ENCODE measurements at regions not wholly inside any gene's neighbourhood (a gene's known extent, or its start where the extent isn't known, plus 50 kb on each side); places are given as distances from the start of the nearest gene placed in this dataset.

DNA sequence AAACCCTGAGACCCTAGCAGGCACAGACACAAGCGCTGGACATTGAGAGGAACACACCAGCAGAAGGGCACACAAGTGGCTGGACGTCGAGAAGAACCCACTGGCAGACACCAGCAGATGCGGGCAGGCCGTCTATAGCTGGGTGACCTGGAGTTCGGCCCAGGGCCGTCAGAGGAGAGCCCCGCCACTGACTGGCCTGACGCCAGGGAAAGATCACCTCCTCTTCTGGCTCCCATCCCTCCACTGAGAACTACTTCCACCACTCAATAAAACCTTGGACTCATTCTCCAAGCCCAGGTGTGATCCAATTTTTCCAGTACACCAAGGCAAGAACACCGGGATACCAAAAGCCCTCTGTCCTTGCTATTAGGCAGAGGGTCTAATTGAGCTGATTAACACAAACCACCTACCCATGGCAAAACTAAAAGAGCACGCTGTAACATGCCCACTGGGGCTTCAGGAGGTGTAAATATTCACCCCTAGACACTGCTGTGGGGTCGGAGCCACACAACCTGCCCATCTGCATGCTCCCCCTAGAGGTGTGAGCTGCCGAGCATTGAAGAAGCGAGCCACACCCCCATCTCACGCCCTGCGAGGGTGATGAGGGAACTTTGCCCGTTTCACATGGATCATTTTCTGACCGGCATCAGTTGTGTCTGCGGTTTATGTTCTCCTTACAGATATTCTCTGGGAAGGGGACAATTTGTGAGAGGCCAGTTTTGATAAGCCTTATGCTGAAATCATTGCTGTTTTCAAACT lies 104.8 kb downstream of the HLX start:
- no peak for DNase-seq (ENCODE audit: low spot score)

DNA sequence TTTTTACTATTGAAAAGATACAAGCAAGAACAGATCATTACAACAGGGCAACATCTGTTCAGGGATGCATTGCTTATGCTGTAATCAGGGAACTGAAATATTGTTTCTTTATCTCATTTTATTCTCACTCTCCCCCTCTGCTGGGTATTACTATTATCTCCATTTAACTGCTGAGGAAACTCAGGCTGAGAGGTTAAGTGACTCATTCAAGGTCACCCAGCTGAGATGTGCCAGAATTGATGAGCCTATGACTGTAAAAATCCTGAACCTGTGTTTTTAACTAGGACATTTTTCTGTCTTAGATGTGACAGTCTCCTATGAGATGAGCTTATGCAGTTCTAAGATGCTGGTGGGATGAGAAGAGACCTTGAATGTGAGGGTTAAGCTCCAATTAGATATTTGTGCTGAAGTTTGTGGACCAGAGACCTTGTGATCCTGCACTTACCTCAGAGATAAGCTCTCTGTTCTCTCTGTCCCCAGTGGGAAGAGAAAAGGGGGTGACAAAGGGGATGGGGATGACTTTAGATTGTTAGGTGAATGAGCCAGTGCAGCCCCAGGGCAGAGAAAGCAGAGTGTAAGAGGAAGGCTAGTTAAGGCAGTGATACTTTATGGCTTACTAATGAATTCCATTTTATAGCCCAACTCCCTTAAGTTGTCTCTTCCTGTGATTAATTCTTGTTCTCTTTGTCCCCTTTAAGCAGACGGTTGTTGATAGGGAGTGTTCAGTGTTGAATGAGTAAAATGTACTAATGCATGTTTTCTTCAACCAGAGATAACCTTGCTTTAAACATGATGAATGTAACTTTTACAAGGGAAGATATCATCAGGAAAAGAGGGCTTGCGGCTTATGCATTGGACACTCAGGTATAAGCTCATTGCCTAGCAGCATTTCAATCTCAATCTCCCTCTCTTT lies 111.4 kb downstream of the HLX start:
- no peak for DNase-seq (ENCODE audit: low spot score)

DNA sequence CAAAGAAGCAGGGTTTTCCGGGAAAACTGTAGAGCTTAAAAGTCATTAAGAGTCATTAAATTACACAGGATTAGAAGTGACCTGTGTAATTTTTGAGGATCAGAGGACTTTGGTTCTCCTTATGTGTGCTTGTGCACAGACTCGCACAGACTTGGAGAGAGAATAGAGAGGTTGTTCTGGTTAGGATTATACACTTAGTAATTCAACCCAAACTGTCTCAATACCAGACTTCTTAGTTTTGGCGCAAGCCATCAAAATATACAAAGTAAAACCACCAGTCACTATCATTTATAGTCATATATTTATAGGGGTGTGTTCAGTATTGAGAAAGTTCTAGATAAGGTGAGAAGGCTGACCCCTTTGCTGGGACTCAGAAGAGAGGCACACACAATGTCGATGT lies 112.3 kb downstream of the HLX start:
- DNase-seq (ENCODE audit: low spot score): no peak

DNA sequence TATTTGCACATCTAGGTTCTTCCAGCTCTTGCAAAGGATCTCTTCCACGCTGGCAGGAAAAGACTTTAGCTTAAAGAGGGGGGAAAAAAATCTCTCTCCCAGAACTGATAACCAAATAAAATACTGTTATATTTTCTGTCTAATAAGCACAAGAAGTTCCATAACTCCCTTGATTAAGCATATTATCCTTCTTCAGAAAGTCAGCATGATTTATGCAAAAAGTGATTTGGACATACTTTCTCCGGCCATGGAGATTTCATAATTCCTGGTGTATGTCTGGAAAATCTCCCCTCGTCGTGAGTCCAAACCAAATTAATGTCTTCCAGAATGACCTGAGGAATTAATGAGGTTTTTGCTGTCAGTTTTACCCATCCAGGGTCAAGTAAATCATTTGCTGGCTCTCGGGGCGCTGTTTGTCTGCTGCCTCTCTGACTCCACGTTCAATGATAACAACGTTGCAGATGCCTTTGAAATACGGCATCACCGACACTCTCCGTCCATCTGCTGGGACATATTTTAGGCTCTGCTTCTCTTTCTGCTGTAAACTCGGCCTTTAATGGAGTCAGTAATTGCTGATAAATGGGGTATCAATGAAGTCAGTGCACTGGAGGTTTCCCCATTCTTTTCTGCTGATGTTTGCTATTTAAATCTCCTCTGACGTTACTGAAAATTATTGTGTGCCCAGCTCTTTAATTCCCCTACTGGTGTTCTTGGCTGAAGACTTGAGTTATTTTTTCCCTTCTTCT lies 112.9 kb downstream of the HLX start:
- no peak for DNase-seq (ENCODE audit: low spot score)

DNA sequence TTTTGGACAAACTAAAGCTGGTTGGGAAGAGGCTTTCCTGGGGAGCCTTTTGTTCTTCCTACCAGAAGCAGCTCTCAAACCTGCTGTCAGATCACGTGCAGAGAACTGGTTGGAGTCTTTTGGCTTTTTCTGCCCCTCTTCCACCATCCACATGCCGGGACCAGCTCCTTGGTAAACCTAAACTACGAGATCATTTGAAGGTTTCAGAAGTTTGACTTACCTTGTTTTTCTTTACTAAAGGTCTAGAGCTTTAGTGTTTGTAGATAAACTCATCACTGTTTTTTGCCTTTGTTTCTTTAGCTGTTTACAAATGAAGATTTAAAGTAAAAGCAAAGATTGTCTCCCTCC lies 113.4 kb downstream of the HLX start:
- no peak for DNase-seq (ENCODE audit: low spot score)

DNA sequence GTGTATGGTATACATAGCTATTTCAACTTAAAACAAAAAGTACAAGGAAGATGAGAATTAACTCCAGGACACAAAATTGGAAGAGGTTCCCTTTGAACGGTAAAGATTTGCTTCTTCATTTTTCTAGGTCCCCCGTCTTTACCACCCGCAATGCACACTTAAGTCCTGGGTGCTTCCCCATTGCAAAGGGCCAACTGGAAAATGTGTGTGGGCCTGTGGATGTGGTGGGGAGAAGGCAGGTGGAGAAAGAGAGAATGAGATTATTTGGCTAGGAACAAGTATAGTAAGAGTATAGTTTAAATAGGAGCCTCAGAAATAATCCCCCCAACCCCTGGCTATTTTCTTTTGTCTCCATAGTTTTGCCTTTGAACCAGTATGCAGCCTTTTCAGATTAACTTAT lies 115.4 kb downstream of the HLX start:
- DNase-seq (ENCODE audit: low spot score): no peak

DNA sequence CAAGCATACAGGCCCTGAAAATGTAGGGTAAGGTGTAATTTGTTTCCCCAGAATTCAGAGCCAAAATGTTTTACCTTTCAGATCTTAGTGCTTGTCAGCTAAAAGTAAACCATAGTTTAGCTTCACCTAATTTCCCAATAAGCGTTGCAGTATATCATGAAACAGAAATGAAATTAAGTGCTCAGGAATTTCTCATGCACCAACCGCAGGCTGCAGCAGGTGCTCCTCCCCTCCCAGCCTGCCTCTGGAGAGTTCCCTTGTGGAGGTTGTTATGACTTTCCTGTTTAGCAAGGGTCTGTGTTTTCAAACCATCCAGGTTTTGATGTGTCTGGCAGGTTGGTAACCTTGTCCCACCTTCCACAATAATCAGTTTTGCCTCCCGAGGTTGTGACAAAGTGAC lies 118.5 kb downstream of the HLX start:
- DNase-seq (ENCODE audit: low spot score): no peak

DNA sequence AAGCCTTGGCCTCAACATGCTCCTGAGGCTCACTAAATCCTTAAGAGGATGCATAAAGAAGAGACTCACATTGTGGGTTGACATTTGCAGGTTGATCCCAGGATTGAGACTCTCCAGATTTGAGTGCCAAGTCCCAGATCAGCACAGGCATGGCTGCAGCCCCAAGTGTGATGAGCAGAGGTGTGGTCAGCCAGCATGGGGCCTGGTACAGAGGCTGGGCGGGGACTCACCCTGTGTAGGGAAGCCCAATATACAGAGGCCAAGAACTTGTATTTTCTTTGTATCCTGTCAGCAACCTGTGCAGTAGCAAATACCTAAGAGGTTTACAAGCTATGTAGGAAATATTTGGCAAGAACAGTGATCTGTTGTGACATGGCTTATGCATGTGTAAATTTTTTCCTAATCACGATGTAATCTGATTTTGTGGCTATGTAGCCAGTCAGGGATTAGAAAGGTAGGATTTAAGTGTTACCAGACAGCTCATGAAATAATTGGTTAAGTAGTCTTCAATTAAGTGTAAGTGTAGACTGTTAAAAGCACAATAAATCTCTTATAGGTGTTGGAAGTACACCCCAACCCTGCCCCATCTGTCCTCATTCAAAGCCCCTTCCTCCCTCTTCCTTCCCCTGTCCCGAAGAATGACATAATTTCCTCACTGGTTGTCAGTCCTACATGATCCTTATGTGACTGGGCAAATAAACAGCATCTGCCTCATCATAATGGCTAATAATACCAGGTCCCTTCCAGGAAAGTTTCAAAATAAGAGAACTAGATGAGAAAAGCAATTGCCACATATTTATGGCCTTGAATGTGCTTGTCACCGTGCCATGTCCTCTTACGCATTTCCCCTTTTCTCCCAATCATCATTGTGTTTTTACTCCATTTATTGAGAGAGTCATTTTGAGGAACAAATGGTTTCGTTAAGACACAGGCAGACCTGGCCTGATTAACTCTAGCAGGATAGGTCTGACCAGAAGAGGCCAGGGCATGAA lies 120.9 kb downstream of the HLX start:
- DNase-seq (ENCODE audit: low spot score): no peak

DNA sequence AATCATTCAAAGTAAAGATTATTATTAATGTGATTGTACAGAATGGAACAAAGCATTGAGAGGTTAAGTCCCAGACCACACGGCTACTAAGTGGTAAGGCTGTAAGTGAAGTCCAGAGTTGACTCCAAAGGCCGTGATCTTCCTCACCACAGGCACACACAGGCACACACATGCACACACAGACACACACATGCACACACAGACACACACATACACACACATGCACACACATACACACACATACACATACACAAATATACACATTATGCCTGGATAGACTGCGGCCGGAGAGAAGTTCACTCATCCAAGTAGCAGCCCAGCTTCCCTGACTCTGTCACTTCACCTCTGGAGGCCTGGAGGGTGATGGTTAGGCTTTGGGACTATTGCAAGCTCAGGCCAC lies 121.9 kb downstream of the HLX start:
- DNase-seq (ENCODE audit: low spot score): no peak

DNA sequence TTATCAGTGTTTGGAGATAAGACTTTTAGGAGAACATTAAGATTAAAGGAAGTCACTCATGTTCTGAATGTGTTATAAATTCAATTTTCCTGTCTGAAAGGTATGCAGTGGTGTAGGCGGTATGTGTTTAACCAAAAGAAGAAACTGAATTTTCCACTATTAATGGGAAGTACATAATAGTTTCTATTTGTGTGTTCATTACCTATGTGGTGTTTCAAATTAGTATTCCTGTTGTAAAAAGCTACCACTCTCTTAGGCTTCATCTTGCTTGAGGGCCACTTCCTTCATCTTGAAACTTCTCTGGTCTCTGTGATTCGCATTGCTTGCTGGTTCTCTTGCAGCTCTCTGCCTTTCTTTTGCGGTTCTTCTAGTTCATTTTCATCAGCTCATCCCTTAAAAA lies 123.4 kb downstream of the HLX start:
- DNase-seq (ENCODE audit: low spot score): no peak

DNA sequence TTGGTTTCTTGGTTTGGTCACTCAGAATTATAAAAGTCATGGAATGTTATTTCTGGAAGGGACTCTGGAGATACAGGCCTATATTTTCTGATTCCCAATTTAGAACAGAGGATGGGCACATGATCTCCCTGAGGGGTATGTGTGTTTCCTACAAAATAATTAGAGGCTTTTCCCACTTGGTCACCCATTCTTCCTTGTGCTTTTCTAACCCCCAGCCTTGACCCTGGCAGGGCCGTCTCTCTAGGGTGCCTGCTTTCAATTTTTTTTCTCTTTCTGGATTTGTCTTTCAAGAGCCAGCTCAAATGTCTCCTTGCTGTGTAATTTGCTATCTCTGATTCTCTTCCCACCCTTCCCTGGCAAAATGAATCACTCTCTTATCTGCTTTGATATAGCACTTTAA lies 131.9 kb downstream of the HLX start:
- DNase-seq (ENCODE audit: low spot score): no peak

DNA sequence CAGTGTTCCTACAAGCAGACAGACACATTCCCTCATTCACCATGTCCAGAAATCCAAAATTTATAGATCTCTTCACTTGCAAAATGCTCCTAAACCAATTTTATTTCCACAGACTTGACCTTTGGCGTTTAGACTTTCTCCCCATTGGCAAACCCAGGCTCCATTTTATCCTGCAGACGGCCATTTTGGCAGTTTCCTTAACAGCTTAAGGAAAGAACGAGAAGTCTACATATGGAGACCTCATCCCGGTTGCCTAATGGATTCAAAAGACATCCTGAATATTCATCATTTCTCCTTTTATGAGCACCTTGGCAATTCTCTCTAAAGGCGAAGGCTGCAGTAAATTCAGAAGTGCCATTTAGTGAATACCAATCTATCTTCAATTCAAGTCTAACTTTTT lies 132.9 kb downstream of the HLX start:
- no peak for DNase-seq (ENCODE audit: low spot score)

DNA sequence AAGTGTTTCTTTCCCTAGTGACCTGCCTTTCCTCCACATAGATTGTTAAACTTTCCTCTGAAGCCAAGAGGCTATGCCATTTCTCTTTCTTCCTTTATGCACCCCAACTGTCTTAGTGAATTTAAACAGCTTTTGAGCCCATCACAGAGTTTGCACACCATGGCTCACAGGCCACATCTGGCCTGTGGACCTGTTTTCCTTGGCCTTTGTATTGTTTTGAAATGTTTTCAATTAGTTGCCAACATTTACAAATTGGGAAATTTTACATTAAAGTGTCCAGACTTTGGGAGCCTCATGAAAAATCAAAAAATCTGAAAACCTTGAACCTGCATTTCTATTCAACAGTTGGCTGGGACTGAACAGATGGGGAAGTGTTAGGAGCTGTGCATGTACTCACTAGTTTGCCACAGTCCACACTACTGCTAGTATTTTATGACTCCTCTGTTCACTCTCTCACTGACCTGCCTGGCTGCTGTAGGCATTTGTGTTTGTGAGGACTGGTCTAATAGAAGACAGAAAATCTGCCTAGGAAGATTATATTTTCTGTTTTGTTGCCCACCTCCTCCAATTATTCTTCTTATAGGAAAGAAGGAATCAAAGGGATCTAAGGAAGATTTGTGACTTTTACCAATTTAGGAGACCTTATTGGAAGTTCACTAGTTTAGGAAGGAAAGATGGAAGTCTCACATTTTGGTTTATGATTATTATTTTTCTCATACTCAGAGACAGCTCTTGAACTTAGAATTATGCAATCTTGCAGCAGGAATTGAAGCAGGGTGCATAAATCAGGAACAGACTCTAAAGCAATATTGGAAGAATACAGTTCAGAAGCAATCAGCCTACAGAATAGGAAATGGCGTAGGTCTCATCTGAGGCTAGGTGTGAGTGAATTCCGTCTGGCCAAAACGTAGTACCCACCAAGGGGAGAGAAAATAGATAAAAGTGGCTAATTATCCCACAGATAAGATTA lies 134.7 kb downstream of the HLX start:
- no peak for DNase-seq (ENCODE audit: low spot score)

DNA sequence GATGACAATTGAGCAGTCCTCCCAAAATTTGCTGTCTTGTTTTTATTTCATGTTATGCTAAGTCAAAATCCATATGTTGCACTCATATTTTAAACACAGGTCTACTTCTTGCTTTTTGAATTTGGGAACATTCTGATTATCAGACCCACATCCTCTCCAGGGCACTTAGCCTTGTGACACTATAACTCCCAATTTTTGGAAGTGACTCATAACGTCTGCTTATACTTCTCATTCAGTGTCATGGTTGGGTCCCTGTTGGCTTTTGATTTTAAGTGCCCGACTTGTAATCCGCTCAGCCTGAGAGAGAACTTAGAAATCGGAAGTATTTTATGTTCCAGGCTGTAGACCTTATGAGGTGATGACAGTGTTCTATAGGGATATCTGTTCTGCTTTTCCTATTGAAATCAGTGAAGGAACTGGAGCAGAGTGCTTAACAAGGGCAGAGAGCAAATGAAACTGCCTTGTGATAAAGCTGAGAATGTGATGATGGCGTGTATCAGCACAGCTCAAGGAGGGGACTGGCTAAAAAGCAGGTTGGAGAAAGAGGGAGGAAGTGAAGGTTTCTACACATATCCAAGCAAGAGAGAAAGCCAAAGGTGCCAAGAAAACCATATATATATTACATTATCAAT lies 136.0 kb downstream of the HLX start:
- DNase-seq (ENCODE audit: low spot score): no peak

DNA sequence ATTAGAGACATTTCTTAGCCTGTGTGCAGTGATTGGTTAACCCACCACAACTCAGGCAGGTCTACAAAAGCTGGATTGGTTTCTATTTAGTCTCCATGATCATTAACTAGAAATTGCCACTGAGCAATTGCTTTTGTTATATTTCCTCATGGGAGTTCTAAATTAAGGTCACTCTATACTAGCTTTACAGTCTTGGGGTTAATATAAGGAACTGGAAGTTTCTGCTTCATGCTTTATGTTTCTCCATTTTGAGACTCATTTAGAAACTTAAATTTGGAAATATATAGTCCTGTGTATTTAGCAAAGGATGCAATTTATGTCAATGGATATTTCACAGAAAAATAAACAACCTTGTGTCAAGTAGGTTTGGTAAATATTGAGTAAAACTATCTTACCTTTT lies 137.5 kb downstream of the HLX start:
- DNase-seq (ENCODE audit: low spot score): no peak

DNA sequence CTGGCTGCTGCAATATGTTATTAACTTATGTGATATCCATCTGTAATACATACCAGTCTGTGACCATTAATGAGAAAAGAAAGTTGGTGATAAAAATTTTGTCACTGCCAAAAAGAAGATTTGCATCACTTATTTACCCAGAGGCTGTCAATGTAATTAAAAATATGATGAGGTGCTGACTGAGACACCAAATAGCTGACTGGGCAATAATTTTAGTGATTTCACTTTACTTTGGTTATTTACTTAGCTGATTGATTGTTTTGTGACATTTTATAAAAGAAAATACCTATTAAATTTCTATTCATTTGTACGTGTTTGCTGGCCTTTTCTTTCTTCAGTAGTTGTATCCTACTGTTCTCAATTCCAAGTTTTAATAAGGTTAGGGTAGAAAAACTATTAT lies 139.2 kb downstream of the HLX start:
- no peak for DNase-seq (ENCODE audit: low spot score)

DNA sequence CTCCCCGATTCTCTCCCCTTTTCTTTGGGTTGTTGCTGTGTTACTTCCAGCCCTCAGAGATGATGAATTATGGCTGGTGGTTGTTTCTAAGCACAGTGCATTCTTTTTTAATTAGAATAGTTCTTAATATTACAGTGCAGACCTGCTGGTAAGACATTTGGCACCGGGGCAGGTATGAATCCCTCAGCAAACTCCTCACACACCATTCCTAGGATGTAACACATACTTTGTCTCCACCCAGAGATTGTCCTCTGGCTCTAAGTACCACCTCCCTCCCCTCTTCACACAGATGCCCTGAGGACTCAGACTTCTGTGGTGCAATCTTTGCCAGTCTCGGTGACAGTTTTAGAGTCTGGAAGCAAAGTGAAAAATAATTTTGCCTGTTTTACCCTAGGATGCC lies 143.1 kb downstream of the HLX start:
- no peak for DNase-seq (ENCODE audit: low spot score)

DNA sequence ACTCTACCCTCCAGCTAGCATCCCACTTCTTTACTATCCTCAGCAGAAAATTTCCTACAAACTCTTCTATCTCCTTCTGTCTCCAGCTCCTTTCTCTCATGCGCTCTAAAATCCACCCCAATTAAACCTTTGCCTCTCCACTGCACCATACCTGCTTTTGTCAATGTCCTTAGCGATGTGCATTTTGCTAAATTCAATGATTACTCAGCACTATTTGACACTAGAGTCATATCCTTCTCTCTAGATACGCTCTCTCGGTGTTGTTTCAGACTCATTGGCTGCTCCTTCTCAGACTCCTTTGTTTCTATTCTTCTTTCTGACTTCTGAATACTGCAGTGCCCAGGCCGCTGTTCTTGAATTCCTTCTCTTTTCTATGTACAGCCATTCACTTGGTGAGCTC lies 144.2 kb downstream of the HLX start:
- DNase-seq (ENCODE audit: low spot score): no peak

DNA sequence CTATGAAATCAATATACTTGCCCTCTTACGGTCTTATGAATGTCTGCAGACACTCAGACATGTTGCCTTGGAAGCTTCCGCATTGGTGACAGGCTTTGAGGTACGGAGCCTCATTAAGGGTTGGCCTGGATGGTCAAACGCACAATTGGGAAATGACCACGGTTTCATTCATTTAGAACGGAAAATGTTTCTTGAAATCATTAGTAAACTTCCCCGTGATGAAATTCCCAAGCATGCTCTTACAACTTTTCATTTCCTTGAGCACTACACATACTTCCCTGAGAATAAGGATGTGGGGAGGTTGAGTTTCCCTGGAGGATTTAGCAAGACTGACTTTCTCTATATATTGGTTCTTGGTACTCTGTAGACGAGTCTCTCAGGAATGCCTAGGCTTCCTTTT lies 146.3 kb downstream of the HLX start:
- DNase-seq (ENCODE audit: low spot score): no peak

DNA sequence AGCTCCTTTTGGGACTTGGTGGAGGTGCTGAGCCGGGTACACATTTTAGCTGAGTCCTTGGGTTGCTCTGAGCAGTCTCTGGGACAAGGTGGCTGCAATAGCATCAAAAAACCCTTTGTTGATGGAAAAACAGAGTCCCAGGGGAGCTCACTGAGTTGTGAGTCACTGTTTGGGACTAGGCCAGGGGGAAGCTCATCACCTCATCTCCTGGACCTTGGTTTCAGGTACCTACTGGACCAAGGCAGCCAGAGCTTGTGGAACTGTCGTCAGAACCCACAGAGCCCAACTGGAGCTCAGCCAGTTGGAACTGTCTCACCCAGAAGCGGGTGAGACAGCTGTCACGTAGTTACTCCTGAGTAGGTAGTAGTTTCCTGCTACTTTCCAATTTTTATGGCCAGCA lies 146.7 kb downstream of the HLX start:
- peak; percentile 55 for DNase-seq (ENCODE audit: low spot score)
